GM21526 (cell line): ENCODE measurements at regions not wholly inside any gene's neighbourhood (a gene's known extent, or its start where the extent isn't known, plus 50 kb on each side); places are given as distances from the start of the nearest gene placed in this dataset.

Experiments
- ATAC-seq: cut with Tn5 transposase; IDR thresholded peaks from one replicate; pipeline ENCODE4 v1.9.1; 2021; ENCODE audit warnings: moderate library complexity; ENCODE audit not compliant: unreplicated experiment, low FRiP score

DNA sequence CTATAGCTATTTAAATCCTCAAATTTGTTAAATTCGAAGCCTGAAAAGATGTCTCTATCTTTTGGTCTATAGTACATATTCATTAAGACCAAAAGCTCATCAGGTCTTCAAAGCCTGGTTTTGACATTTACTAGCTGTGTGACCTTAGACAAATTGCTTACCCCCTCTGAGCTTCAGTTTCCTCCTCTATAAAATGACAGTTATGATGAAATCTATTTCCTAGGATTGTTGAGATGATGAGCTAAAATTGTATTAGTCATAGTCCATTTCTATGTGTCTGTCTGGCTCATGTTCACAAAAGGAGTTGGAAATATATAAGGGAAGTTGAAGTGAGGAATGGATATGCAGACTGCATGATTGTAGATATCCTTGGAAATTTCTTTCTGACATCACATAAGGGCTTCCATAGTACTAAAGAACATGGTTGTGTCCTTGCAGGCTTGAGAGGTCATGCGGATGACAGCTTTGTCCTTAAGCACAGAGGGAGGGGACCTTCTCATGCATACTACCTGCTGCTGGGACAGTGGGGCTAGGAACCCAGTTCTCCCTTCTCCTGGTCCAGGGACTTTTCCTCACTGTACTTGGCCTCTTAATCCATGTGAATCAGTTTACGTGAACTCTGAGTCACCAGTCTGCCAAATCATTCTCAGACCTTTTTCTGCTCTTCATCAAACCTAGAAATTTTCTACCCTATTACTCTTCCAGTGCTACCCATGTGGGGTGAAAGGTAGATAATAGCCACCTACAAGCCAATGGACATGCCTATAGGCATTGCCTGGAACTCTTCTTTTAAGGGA is 487.5 kb upstream of the SALL1 start:
- ATAC-seq, result no peak

DNA sequence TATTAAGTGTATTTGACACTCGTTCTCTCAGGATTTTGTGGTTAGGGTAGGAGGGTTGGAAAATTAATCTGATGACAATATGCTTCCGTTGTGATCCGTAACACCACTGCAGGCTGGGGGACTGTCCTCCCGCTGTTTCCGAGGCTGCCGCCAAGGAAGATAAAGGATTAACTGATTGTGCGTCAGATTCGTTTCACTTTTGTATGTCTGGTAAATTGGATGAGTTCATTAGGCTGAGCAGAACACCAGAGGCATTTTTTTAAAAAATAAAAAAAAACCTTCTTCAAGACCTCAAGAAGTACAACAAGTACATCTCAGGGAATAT is 486.7 kb upstream of the SALL1 start:
- ATAC-seq, result no peak

DNA sequence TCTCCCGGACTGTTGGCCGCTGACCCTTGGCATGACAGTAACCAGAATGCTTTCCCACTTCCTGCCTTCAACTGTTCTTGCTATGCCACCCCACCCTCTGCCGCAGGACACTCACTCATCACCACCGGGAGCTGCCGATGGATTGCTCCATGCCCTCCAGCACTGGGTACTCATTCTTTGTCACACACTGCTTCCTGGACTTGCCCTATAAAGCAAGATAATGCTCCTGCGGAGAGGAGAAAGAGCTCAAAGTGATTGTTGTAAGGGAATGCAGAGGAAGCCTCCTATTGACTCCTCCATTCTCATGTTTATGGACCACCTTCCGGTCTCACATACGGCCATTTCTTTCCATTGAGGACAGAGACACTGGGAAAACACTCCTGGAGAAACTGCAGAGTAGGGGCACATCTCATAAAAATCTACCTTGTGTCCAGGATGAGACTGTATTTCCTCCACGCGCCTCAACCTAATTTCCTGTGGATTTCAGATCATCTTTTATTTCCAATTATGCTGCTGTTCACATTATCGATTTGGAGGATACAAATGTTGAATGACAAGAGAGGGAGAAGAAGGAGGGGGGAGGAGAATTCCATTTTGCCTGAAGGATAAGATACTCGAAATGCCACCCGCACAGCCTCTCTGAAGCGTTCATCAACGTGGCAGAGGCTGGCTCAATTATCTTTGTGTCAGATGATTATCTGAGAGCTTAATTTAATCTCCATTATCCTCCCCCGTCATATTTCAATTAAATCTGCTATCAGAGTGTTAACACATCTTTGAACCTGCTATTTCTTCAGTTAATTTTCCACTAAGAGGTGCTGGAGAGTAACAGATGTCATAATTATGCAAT is 486.1 kb upstream of the SALL1 start:
- ATAC-seq, result no peak

DNA sequence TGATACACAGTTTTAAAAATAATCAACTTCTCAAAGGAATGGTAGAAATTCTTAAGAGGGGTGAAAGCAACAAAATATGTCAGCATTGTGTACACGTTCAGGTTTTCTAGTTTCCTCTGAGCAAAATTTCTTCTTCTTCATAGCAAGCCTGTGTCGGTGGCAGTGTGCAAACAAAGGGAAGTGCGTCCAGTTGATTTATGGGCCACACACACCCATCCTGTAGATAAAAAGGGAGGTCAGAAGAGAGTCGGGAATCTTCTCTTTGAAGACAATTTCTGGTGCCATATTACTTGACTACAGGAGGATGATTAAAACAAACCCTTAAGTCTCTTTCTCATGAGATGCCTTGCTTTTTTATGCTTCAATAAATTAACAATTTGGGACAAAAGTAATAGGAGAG is 484.1 kb upstream of the SALL1 start:
- no peak for ATAC-seq

DNA sequence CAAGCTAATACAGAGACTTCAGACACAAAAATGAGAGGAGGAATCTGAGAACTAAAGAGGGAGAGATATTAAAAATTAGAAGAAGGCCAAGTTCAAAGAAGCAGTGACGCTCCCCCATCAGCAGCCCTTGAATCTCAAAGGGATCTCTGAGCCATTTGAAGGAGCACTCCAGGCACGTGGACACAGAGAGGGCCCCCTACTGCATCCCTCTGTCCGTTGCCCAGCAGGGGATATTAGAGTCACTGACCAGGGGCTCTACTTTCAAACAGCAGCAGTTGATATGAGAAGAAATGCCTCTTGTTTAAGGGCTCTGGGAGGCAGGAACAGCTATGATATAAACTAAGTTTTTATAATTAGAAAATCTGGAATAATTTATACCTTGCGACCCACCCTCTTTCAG is 479.0 kb upstream of the SALL1 start:
- ATAC-seq, result no peak

DNA sequence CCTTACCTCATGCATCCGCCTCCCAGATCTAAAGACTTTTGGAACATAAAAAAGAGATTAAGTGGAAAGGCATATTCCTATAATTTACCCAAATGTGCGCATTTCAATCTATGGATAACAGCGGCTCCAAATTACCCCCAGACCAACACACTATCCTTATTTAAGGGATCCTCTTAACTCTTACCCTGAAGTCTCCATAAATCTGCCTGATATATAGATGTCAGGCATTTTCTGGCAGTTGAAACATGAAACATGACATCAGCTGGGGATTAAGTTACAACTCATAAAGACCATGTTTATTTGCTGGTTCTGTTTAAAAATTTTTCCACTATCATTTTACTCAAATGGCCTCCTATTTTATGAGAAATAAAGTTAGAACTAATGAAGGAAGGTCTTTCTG is 478.5 kb upstream of the SALL1 start:
- ATAC-seq, result no peak

DNA sequence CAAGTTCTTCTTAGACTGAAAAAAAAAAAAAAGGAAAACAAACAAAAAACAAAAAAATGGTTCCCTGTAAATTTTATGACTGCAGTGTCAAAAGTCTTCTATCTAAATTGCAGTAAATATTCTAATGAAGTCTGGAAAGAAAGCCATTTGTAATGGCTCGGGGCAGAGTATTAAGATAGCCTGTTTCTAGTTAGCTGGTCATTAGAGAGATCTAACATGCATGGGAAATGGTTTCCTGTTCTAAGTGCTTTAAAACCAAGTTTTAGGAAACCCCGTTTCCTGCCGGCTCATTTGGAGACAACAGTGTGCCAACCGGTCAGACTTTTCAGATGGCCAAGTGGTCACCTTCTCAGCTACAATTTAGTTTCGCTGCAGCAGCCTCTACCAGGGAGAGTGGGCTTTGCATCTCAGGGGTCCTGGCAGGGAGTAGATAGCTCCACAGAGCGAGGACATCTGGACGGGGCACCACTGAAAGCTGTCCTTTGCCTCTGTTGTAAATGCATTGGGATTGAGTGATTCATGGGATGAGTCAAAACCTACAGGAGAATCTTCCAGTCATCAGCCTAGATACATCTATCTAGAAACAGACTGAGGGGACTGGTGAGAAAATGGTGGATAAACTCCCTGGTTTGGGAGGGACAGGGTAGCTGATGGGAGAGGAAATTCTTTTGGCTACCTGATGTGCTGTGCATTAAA is 473.2 kb upstream of the SALL1 start:
- no peak for ATAC-seq

DNA sequence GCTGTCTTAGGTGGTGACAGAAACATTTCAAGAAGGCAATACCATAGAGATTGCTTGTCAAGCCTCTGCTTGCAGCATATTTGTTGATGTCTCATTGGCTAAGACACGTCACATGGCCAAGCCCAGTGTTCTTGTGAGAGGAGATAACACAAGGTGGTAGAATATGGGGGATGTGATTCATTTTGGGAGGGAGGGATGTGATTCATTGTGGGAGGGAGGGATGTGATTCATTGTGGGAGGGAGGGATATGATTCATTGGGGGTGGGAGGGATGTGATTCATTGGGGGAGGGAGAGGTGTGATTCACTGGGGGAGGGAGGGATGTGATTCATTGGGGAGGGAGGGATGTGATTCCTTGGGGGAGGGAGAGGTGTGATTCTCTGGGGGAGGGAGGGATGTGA is 470.5 kb upstream of the SALL1 start:
- no peak for ATAC-seq

DNA sequence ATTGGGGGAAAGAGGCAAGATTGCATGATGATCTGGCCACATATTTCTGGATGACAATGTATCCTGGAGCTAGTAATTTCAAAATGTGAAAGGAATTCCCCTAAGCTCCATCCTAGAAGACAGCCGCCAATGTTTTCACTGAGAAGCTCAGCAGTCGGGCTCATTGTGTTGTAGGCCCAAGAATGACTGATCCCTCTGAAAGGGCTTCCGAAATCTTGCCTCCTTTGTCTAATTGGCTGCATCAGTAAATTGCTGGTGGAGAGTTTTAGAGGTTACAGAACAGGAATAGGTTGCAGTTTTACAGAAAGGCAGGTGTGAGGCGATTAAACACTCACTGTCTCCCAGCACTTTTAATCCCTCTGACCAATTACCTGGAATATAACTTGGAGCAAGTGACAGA is 464.1 kb upstream of the SALL1 start:
- no peak for ATAC-seq

DNA sequence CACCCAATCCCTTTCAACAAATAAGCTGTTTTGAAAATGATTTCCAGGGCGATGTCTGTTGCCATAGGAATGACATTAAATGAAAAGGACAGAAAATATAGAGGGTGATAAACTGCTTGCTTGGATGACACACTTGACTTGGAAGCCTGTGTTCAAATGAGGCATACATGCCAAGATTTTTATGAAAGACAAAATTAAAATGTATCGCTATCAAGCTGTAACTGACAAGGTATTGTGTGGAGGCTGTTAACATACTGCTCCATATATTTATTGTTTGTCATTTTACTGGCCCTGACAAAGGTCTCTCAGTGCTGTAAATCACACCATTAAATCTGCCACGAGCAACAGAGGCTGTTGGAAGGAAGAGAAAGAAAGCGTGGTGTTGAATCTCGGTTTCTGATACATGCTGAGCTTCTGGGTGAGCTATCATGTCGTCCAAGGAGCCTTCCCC is 456.2 kb upstream of the SALL1 start:
- ATAC-seq, result no peak

DNA sequence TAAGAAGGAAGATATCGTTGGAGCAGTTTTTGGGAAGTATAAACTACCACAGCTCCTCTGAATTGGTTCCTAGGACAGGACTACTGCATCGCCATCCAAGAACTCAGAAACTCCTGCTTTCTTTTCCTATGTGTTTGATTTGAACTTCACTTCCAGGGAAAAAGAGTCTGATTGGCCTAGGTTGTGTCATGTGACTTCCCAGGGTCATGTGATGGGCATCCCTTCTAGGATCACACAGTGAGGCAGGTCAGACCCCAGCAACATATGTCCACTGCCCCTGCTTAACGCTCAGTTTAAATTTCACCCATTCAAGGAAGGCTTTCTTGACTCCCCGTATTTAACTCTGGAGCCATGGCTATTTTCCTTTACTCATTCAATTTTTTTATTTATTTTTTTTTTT is 445.2 kb upstream of the SALL1 start:
- ATAC-seq, result no peak

DNA sequence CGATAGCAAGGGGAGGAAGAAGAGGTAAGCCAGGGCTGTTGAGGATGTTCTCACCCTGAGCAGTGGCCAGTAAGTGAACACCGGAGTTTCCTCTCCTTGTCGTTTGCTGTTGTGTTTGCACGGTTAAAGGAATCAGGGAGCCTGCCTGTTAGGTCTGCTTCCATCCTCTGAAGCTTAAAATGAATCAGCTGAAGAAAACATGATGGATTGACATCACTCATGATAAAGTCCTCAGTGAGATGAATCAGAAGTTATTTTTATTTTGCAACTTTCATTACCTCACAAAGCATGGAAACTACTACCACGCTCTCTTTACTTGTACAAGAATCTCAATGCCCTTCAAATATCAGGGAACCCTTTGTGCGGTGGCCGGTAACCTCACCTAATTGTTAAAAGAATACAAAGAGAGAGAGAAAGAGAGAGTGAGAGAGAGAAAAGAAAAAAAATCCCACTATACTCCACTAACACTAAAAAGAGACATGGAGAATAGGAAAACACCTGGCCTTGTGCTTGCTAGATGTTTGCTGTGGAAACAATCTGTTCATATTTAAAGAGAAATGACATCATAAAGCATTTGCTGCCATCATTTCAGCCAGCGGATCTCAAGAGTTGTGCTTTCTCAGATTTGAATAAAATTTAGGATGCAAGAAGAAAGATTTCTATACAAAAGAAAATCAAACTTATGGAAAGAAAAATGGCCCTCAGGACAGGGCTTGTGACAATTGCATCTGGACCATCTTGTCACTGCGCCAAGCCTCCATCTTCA is 441.6 kb upstream of the SALL1 start:
- no peak for ATAC-seq

DNA sequence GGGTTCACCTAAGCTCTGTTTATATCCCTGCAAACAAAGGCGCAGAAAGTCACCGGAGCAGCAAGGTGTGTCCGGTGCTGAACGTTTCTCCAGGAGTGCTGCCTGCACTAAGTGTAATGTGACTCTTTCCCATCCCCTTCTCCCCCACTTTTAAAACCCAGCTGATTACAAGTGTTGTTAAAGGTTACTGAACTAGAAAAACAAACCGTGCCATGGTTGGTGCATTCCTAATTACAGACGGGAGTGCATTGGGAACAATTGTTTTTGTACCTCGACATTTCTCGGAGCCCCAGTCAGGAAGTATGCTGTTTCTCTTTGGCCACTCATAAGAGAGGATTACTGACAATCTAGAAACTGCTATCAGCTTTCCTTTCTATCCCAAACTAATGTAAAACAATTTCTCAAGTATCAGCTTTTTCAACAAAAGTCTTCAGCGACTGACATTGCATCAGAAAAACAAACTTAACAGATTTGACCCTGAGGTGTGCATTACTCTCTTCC is 441.0 kb upstream of the SALL1 start:
- no peak for ATAC-seq

DNA sequence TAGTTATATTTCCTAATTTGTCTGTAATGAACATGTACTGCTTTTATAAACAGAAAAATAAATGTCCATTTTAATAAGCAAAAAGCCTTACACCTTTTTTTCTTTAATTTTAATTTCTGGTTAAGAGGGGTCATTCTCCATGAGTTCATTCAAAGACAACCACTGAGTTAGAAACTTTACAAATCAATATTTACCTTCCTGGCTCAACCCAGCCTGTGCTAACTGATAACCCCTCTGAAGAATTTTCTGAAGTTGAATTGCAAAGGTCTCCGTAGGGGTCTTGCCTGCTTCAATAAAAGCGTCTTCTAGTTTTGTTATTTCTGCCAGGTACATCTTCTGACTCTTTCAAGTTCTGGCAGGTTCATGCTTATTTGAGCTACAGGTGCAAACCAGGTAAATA is 440.4 kb upstream of the SALL1 start:
- ATAC-seq, result no peak

DNA sequence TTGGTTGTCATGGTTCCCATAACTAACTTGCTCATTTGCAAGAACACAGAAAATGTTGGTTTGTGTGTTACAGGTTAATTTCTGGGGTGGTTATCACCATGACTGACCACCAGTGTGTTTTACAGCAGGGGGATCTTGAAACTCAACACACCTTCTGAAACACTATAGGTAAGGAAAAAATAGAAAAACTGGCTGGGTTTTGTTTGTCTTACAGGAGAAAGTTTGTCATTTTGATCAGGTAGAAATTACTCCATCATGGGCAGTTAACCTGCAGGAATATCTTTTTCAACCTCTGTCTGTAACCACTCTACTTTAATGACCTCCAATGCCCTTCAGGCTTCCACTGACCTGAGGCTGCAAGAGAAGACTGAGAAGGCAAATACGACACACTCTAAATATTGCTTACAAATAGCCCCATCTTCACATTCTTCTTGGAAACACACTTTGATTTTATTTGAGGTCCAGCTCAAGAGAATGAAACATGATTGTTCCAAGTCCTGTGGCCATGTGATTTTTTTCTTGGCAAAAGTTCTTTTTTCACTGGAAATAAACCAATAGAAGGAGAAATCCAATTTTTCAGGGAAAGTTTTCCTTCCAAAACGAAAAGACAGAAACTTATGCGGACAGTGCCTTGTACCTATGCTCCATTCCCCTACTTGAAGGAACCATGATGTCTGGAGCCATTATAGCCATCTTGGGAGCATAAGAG is 428.7 kb upstream of the SALL1 start:
- ATAC-seq, result no peak

DNA sequence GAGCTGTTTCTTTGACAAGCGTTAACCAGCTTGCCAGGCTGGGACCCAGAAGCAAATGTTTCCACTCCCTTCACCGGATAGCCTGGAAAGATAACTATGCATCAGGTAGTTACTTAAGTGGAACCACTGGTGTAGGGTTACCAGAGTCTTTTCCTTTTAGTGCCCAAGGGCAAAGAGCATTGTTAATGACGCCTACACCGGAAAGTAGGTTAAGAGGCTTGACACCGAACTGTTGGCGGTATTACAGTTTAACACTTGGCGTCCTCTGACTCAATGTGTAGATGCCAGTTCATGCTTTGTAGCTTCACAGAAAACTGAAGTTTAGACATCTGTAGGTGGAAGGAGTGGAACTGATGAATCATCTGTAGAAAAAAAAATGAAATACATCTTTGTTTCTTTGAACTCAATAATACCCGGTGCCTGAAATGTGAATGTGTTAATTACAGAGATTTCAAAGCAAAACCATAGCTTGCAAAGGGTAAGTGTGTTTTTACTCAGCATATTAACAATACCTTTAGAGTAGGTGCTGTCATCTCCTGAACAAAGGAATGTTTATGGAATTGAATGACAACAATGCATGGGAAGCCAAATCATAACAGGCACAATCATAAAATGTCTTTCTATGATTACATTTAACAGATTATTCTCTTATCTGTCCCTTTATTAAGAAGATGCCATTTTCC is 426.7 kb upstream of the SALL1 start:
- ATAC-seq, result no peak

DNA sequence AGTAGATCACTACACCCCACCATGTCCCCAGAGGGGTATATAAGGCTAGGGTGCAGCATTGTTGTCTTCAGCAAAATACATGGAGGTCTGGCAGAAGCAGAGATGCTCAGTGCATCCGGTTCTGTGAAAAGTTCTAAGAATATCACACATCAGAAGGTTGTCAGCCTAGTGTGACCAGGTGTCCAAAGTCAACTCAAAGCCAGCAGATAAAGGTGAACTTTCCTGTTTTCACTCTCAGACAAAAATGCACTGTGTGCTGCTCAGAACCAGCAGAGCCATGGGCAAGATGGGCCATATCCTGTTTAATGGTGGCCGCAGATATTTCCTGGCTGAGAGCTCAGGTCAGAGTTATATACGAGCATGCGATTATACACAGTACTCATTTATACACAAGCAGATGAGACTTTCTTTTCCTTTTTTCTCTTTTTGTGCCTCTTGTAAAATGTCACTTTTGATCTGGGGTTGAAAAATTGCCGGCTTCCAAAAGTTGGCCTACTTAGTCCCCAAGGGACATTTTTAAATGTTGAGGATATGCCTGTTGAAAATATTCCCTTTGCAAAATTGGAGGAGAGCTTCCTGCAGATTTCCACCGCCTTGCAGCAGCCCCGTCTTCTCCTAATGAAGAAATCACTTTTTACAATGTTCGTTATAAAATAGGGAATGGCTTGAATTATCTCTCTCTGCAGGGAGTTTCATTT is 425.6 kb upstream of the SALL1 start:
- no peak for ATAC-seq

DNA sequence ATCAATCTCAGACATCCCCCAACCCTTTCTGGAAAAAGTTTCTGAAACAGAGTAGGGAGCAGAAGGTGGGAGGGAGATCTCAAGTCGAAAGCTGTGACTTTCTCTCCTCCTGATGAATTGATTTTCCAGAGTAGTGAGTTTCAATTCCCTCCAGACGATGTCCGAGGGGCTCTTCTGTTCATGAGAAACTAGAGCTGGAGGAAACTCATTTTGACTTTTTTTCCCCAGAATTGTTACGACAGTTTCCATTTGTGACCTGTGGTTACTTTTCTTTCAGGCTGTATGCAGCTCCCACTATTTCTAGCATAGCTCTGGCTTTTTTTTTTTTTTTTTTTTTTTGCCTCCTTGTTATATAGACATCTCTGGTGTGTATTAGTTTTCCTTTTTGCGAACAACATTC is 422.1 kb upstream of the SALL1 start:
- ATAC-seq, result no peak
